GM18870 (cell line): ENCODE measurements at regions not wholly inside any gene's neighbourhood (a gene's known extent, or its start where the extent isn't known, plus 50 kb on each side); places are given as distances from the start of the nearest gene placed in this dataset.
"Not testable (repeated sequence)": the region's sequence is repeated elsewhere in the genome, so short reads cannot be mapped to it uniquely, and the experiment has no call there.

Source experiments
- ATAC-seq: cut with Tn5 transposase; IDR thresholded peaks from one replicate; pipeline ENCODE4 v1.9.1; 2021; ENCODE audit warnings: moderate library complexity; ENCODE audit not compliant: unreplicated experiment

- no peak for ATAC-seq
These were observed 77.8 kb downstream of the TEX36 start for GRCh38 chr10:125605167-125605566.

GRCh38 chr10:125602825-125603224 is 80.1 kb downstream of the TEX36 start:
- no peak for ATAC-seq

GRCh38 chr10:125599194-125599593 is 83.8 kb downstream of the TEX36 start:
- ATAC-seq, result no peak

- ATAC-seq, result no peak
These were observed 87.1 kb downstream of the TEX36 start for GRCh38 chr10:125595911-125596310.

- ATAC-seq, result no peak
These were observed 89.3 kb downstream of the TEX36 start for GRCh38 chr10:125593644-125594043.

- no peak for ATAC-seq
These were observed 90.1 kb downstream of the TEX36 start for GRCh38 chr10:125592897-125593296.

- ATAC-seq, result no peak
These were observed 91.1 kb downstream of the TEX36 start for GRCh38 chr10:125591886-125592285.

GRCh38 chr10:125588738-125589137 is 94.2 kb downstream of the TEX36 start:
- not testable (repeated sequence) for ATAC-seq

- no peak for ATAC-seq
These were observed 98.0 kb downstream of the TEX36 start for GRCh38 chr10:125584954-125585353.

- no peak for ATAC-seq
These were observed 104.2 kb downstream of the TEX36 start for GRCh38 chr10:125578658-125579315.

- no peak for ATAC-seq
These were observed 107.1 kb downstream of the TEX36 start for GRCh38 chr10:125575843-125576242.

- no peak for ATAC-seq
These were observed 114.8 kb downstream of the TEX36 start for GRCh38 chr10:125568156-125568555.

GRCh38 chr10:125567529-125567928 is 115.4 kb downstream of the TEX36 start:
- no peak for ATAC-seq

- ATAC-seq, result no peak
These were observed 117.9 kb downstream of the TEX36 start for GRCh38 chr10:125565046-125565445.

- no peak for ATAC-seq
These were observed 118.4 kb downstream of the TEX36 start for GRCh38 chr10:125564570-125564969.

- ATAC-seq, result no peak
These were observed 120.2 kb downstream of the TEX36 start for GRCh38 chr10:125562737-125563136.

GRCh38 chr10:125560947-125561346 is 122.0 kb downstream of the TEX36 start:
- no peak for ATAC-seq

- ATAC-seq, result peak; percentile 98
These were observed 123.8 kb downstream of the TEX36 start for GRCh38 chr10:125559210-125559609.

GRCh38 chr10:125557801-125558505 is 125.0 kb downstream of the TEX36 start:
- ATAC-seq, result no peak

GRCh38 chr10:125557311-125557710 is 125.7 kb downstream of the TEX36 start:
- no peak for ATAC-seq

- ATAC-seq, result no peak
These were observed 126.1 kb downstream of the TEX36 start for GRCh38 chr10:125556882-125557281.

GRCh38 chr10:125555743-125556142 is 127.2 kb downstream of the TEX36 start:
- ATAC-seq, result no peak

GRCh38 chr10:125555267-125555666 is 127.7 kb downstream of the TEX36 start:
- no peak for ATAC-seq
